ENCODE measurements at regions not wholly inside any gene's neighbourhood (a gene's known extent, or its start where the extent isn't known, plus 50 kb on each side); places are given as distances from the start of the nearest gene placed in this dataset.

DNA sequence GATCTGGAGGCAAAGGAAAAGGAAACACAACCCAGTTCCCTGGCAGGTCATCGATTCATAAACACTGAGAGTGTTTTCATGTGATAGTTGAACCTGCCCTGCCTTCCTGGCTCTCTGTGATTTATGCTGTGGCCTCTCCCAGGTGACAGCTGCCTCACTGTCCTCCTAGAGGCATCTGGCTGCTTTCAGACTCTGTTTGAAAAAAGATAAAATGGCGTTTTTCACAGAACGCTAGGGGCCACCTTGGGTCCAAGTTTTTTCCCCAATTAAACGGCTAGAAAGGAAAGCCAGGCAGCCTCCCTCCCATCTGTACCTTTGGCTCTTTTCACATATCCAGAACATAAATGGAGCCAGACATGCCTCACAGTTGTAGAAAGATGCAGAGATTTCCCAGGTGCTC is 252.6 kb upstream of the CCDC196 start:
- Histone ChIP-seq H3K9ac (ENCODE audit: low read length) (no peak overlapping the region), H3K9me3 (ENCODE audit: control insufficient read depth, insufficient read depth, low read depth, low read length) (no peaks in the 10 kb centered on the region), H3K4me1 (ENCODE audit: control insufficient read depth, insufficient read depth, low read length) (no peaks in the 10 kb centered on the region; the same call in 1 of the 2 replicates), H3K27me3 (ENCODE audit: control insufficient read depth, insufficient read depth, low read length) (peaks cover 33% of the 10 kb centered on the region), H3K36me3 (ENCODE audit: control insufficient read depth, insufficient read depth, low read length) (no peaks in the 10 kb centered on the region), H3K4me3 (ENCODE audit: low read depth, low read length) (no peak overlapping the region), H3K27ac (ENCODE audit: low read depth, low read length) (no peak overlapping the region)

- Histone ChIP-seq H3K9me3 (ENCODE audit: control insufficient read depth, insufficient read depth, low read depth, low read length) (no peaks in the 10 kb centered on the region), H3K4me1 (ENCODE audit: control insufficient read depth, insufficient read depth, low read length) (no peaks in the 10 kb centered on the region; the same call in 1 of the 2 replicates), H3K27me3 (ENCODE audit: control insufficient read depth, insufficient read depth, low read length) (peaks cover 41% of the 10 kb centered on the region), H3K27ac (ENCODE audit: low read depth, low read length) (no peak overlapping the region), H3K4me3 (ENCODE audit: low read depth, low read length) (no peak overlapping the region), H3K36me3 (ENCODE audit: control insufficient read depth, insufficient read depth, low read length) (no peaks in the 10 kb centered on the region), H3K9ac (ENCODE audit: low read length) (no peak overlapping the region)
Observed at GRCh38 chr14:66234411-66234810, 251.8 kb upstream of the CCDC196 start.

DNA sequence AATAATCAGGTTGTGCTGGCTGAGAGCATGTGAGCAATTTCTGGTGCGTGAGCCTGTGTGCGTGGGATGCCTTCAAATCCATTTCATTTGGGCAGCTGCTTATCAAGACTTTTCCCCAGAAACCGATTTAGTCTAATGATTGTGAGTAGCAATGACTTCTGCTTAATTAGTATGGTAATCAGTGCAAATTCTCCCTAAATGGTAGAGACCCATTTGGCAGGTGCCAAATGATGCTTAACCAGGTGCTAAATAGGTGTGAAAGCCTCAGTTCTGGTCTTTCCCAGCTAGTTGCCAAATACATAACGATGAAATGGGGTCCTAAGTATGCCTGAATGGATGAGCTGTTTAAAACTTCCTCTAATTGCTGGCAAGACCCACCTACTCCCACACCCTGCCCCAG is 248.4 kb upstream of the CCDC196 start:
- peaks cover 43% of the 10 kb centered on the region for H3K27me3 ChIP-seq (ENCODE audit: control insufficient read depth, insufficient read depth, low read length)
- H3K9me3 ChIP-seq (ENCODE audit: control insufficient read depth, insufficient read depth, low read depth, low read length) = no peaks in the 10 kb centered on the region
- no peaks in the 10 kb centered on the region; the same call in 1 of the 2 replicates for H3K4me1 ChIP-seq (ENCODE audit: control insufficient read depth, insufficient read depth, low read length)
- H3K27ac ChIP-seq (ENCODE audit: low read depth, low read length) = no peak overlapping the region
- no peak overlapping the region for H3K4me3 ChIP-seq (ENCODE audit: low read depth, low read length)
- H3K9ac ChIP-seq (ENCODE audit: low read length) = no peak overlapping the region
- no peaks in the 10 kb centered on the region for H3K36me3 ChIP-seq (ENCODE audit: control insufficient read depth, insufficient read depth, low read length)

DNA sequence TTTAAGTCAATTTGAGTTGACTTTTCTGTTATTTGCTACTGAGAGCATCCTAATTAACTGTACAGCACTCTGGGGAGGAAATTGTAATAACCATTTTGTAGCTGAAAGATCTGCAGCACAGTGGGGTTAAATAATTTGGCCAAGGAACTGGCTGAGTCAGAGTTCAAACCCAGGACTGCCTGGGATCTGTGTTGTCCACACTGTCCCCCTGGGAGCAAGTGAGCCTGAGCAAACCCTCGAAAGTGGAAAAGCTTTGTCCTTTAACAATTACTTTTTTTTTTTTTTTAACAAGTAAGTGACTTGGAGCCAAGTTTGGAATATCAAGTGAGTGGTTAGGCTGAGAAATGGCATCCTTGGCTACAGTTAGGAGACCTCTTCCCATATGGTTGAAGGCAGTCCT is 247.2 kb upstream of the CCDC196 start:
- H3K27ac ChIP-seq (ENCODE audit: low read depth, low read length) = no peak overlapping the region
- no peak overlapping the region for H3K4me3 ChIP-seq (ENCODE audit: low read depth, low read length)

GRCh38 chr14:66239589-66239988 is 246.6 kb upstream of the CCDC196 start:
- Histone ChIP-seq H3K27me3 (ENCODE audit: control insufficient read depth, insufficient read depth, low read length) (peaks cover 37% of the 10 kb centered on the region; the same call in 1 of the 2 replicates), H3K9me3 (ENCODE audit: control insufficient read depth, insufficient read depth, low read depth, low read length) (no peaks in the 10 kb centered on the region), H3K9ac (ENCODE audit: low read length) (no peak overlapping the region), H3K36me3 (ENCODE audit: control insufficient read depth, insufficient read depth, low read length) (no peaks in the 10 kb centered on the region), H3K27ac (ENCODE audit: low read depth, low read length) (no peak overlapping the region), H3K4me1 (ENCODE audit: control insufficient read depth, insufficient read depth, low read length) (peaks cover 3% of the 10 kb centered on the region; the same call in 1 of the 2 replicates), H3K4me3 (ENCODE audit: low read depth, low read length) (no peak overlapping the region)

More for the DNA sequence above, 247.2 kb upstream of the CCDC196 start:
- Histone ChIP-seq H3K36me3 (ENCODE audit: control insufficient read depth, insufficient read depth, low read length) (no peaks in the 10 kb centered on the region), H3K4me1 (ENCODE audit: control insufficient read depth, insufficient read depth, low read length) (no peaks in the 10 kb centered on the region), H3K9ac (ENCODE audit: low read length) (no peak overlapping the region), H3K9me3 (ENCODE audit: control insufficient read depth, insufficient read depth, low read depth, low read length) (no peaks in the 10 kb centered on the region), H3K27me3 (ENCODE audit: control insufficient read depth, insufficient read depth, low read length) (peaks cover 41% of the 10 kb centered on the region; the same call in 1 of the 2 replicates)

DNA sequence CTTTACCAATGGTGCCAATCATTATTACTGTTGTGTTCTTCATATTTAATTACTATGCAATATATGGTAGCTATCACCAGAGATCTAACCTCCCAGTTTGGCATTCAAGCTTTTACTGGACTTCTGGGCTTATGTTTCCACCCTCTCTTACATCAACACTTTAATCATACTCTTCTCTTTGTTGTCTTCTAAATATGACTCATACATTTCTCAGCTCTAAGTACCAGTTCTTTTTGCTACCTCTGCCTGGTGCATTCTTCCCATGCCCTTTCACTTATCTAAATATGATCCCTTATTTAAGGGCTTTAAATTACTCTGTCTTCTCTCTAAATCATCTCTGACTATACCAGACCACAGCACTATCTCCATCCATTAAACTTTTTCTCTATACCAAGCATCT is 246.1 kb upstream of the CCDC196 start:
- H3K9me3 ChIP-seq (ENCODE audit: control insufficient read depth, insufficient read depth, low read depth, low read length) = no peaks in the 10 kb centered on the region
- no peaks in the 10 kb centered on the region for H3K36me3 ChIP-seq (ENCODE audit: control insufficient read depth, insufficient read depth, low read length)
- H3K27ac ChIP-seq (ENCODE audit: low read depth, low read length) = no peak overlapping the region
- peaks cover 33% of the 10 kb centered on the region; the same call in 1 of the 2 replicates for H3K27me3 ChIP-seq (ENCODE audit: control insufficient read depth, insufficient read depth, low read length)
- H3K9ac ChIP-seq (ENCODE audit: low read length) = no peak overlapping the region
- H3K4me1 ChIP-seq (ENCODE audit: control insufficient read depth, insufficient read depth, low read length) = peaks cover 5% of the 10 kb centered on the region; the same call in 1 of the 2 replicates
- no peak overlapping the region for H3K4me3 ChIP-seq (ENCODE audit: low read depth, low read length)

DNA sequence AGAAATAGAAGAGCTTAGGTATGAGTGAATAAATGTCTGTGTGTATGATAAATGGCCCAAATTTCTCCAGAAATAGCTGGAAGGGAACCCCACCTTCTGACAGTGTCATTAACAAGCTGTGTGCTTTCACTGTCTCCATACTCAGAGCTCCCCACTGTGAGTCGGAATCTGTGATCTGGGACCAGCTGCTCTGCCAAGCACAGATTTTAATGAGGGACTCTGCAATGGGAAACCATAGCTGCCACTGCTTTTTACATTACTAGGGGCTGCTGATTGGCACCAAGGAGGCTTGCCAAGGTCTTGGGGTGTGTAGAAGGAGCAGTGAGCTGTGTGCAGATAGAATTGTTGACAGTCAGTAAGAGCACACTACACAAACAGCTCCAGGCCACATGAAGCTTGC is 244.2 kb upstream of the CCDC196 start:
- Histone ChIP-seq H3K9me3 (ENCODE audit: control insufficient read depth, insufficient read depth, low read depth, low read length) (no peaks in the 10 kb centered on the region), H3K4me1 (ENCODE audit: control insufficient read depth, insufficient read depth, low read length) (peaks cover 5% of the 10 kb centered on the region; the same call in 1 of the 2 replicates), H3K4me3 (ENCODE audit: low read depth, low read length) (no peak overlapping the region), H3K27ac (ENCODE audit: low read depth, low read length) (no peak overlapping the region), H3K36me3 (ENCODE audit: control insufficient read depth, insufficient read depth, low read length) (no peaks in the 10 kb centered on the region), H3K27me3 (ENCODE audit: control insufficient read depth, insufficient read depth, low read length) (peaks cover 20% of the 10 kb centered on the region; the same call in 1 of the 2 replicates), H3K9ac (ENCODE audit: low read length) (no peak overlapping the region)

DNA sequence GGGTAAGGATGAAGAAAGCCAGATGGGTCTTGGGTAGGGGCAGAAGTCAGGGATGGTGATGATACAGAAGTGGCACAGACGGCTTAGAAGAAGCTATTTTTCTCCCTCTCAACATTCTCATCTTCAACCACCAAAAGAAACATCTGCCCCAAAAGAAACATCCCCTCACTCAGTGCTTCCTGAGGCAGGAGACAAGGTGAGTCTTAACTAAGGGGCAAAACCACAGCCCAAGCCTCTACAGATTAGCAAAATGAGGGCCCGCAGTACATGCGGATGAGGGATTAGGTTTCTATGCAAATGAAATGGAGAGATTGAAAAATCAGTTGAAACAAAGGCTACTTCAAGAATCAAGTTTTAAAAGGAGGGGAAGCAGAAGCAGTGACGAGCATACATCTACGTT is 241.3 kb upstream of the CCDC196 start:
- H3K4me1 ChIP-seq (ENCODE audit: control insufficient read depth, insufficient read depth, low read length) = peaks cover 5% of the 10 kb centered on the region
- no peak overlapping the region for H3K9ac ChIP-seq (ENCODE audit: low read length)
- no peak overlapping the region for H3K27ac ChIP-seq (ENCODE audit: low read depth, low read length)
- no peaks in the 10 kb centered on the region for H3K9me3 ChIP-seq (ENCODE audit: control insufficient read depth, insufficient read depth, low read depth, low read length)
- H3K4me3 ChIP-seq (ENCODE audit: low read depth, low read length) = no peak overlapping the region
- no peaks in the 10 kb centered on the region for H3K36me3 ChIP-seq (ENCODE audit: control insufficient read depth, insufficient read depth, low read length)
- no peaks in the 10 kb centered on the region; the same call in 1 of the 2 replicates for H3K27me3 ChIP-seq (ENCODE audit: control insufficient read depth, insufficient read depth, low read length)

DNA sequence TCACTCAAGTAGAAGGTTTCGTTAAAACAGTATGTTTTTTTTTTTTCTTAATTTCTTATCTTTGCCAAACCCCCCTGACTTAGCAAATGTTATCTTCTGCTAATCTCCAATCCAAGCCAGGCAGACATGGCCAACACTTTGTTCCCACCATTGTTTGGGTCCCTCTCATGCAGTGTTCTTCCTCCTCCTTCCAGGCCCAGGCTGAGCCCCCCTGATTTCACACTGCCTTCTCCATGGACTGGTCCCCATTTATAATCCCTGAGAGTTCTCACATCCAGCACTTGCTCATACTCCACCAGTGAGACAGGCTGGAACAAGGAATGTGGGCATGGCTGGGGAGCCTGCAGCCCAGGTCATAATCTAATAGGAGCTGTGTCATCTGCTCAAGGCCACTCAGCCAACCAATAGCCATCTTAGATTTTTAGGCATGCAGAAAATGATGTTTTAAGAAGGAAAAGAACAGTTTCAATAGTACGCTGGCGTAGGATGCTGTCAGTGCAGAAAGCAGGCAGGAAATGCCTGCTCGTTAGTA is 238.4 kb upstream of the CCDC196 start:
- Histone ChIP-seq H3K9me3 (ENCODE audit: control insufficient read depth, insufficient read depth, low read depth, low read length) (no peaks in the 10 kb centered on the region), H3K4me1 (ENCODE audit: control insufficient read depth, insufficient read depth, low read length) (peaks cover 5% of the 10 kb centered on the region), H3K9ac (ENCODE audit: low read length) (no peak overlapping the region), H3K27ac (ENCODE audit: low read depth, low read length) (no peak overlapping the region), H3K27me3 (ENCODE audit: control insufficient read depth, insufficient read depth, low read length) (no peaks in the 10 kb centered on the region), H3K36me3 (ENCODE audit: control insufficient read depth, insufficient read depth, low read length) (no peaks in the 10 kb centered on the region), H3K4me3 (ENCODE audit: low read depth, low read length) (no peak overlapping the region)

DNA sequence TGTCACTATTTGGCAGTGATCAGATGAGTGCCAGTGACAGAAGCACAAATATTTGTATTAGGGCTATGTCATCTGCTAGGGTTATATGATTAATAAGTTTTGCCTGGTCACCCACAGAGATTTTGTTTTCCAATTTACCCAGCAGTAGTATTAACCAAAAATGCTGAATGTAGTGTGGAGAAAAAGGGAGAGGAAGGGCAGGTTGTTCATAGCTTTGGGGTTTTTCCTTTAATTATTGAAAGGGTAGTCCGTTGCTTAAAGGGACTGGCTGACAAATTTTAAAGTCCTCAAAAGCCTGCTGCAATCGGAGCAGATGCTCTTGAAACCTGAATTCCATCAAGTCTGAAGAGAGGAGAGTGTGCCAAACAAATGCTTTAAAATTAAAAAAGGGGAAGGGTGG is 237.9 kb upstream of the CCDC196 start:
- Histone ChIP-seq H3K27me3 (ENCODE audit: control insufficient read depth, insufficient read depth, low read length) (no peaks in the 10 kb centered on the region), H3K9me3 (ENCODE audit: control insufficient read depth, insufficient read depth, low read depth, low read length) (no peaks in the 10 kb centered on the region), H3K4me1 (ENCODE audit: control insufficient read depth, insufficient read depth, low read length) (peaks cover 5% of the 10 kb centered on the region), H3K27ac (ENCODE audit: low read depth, low read length) (no peak overlapping the region), H3K4me3 (ENCODE audit: low read depth, low read length) (no peak overlapping the region), H3K9ac (ENCODE audit: low read length) (no peak overlapping the region), H3K36me3 (ENCODE audit: control insufficient read depth, insufficient read depth, low read length) (no peaks in the 10 kb centered on the region)

- no peak overlapping the region for H3K4me3 ChIP-seq (ENCODE audit: low read depth, low read length)
- H3K36me3 ChIP-seq (ENCODE audit: control insufficient read depth, insufficient read depth, low read length) = no peaks in the 10 kb centered on the region
- H3K9me3 ChIP-seq (ENCODE audit: control insufficient read depth, insufficient read depth, low read depth, low read length) = no peaks in the 10 kb centered on the region
- H3K4me1 ChIP-seq (ENCODE audit: control insufficient read depth, insufficient read depth, low read length) = peaks cover 9% of the 10 kb centered on the region
- H3K27me3 ChIP-seq (ENCODE audit: control insufficient read depth, insufficient read depth, low read length) = no peaks in the 10 kb centered on the region
- H3K9ac ChIP-seq (ENCODE audit: low read length) = no peak overlapping the region
- H3K27ac ChIP-seq (ENCODE audit: low read depth, low read length) = no peak overlapping the region
Observed at GRCh38 chr14:66249544-66249943, 236.6 kb upstream of the CCDC196 start.
